OCI-LY7 (cell line): ENCODE measurements at regions not wholly inside any gene's neighbourhood (a gene's known extent, or its start where the extent isn't known, plus 50 kb on each side); places are given as distances from the start of the nearest gene placed in this dataset.
"Not testable (repeated sequence)": the region's sequence is repeated elsewhere in the genome, so short reads cannot be mapped to it uniquely, and the experiment has no call there.

ENCODE experiments used
- BruUV-seq: library from RNA; stranded (reverse); fragments of 400-500 nt; replicated peaks from 2 replicates; lab custom pipeline; 2021; lab: Mats Ljungman, UMichigan
- CTCF ChIA-PET: fragments of 300-600 bp; sonication (Branson Sonifier 250); formaldehyde crosslinking; loops from one replicate; lab custom pipeline; 2022; ENCODE audit warnings: antibody characterized with exemption; ENCODE audit not compliant: unreplicated experiment; lab: Charles Lee
- POLR2A ChIA-PET: fragments of 300-600 bp; sonication (Branson Sonifier 250); formaldehyde crosslinking; loops from one replicate; lab custom pipeline; 2022; ENCODE audit warnings: antibody characterized with exemption; lab: Charles Lee
- DNase-seq: peaks from one replicate; pipeline ENCODE4 v3.0.0-alpha.2; 2015; ENCODE audit warnings: low spot score
- H2AFZ ChIP-seq: fragments of 200-600 bp; sonication (generic), shearing (Covaris generic); 2 replicates; pipeline ENCODE4 v1.6.1; 2014; ENCODE audit warnings: mild to moderate bottlenecking, antibody characterized with exemption, low read length, moderate library complexity
- H3K27ac ChIP-seq: fragments of 200-600 bp; sonication (generic); 2 replicates; pipeline ENCODE4 v1.5.1; 2014; ENCODE audit warnings: mixed run types, low read depth, mild to moderate bottlenecking, moderate library complexity, low read length, inconsistent platforms; ENCODE audit not compliant: poor library complexity, severe bottlenecking
- H3K36me3 ChIP-seq: fragments of 200-600 bp; sonication (generic); 2 replicates; pipeline ENCODE4 v1.6.1; 2014; ENCODE audit warnings: mild to moderate bottlenecking, antibody characterized with exemption, low read length, moderate library complexity, mixed read lengths; ENCODE audit not compliant: insufficient read depth
- H3K4me1 ChIP-seq: fragments of 200-600 bp; sonication (generic); 2 replicates; pipeline ENCODE4 v1.5.1; 2014; ENCODE audit warnings: mild to moderate bottlenecking, low read length; ENCODE audit not compliant: insufficient read depth, poor library complexity, severe bottlenecking
- H3K4me2 ChIP-seq: fragments of 200-600 bp; sonication (generic); 2 replicates; pipeline ENCODE4 v1.6.1; 2014; ENCODE audit warnings: mild to moderate bottlenecking, low read length
- H3K4me3 ChIP-seq: fragments of 200-600 bp; sonication (generic); 2 replicates; pipeline ENCODE4 v1.5.1; 2014; ENCODE audit warnings: mild to moderate bottlenecking, low read depth, low read length; ENCODE audit not compliant: poor library complexity, severe bottlenecking
- H3K79me2 ChIP-seq: fragments of 200-600 bp; sonication (generic); 2 replicates; pipeline ENCODE4 v1.6.1; 2016; ENCODE audit warnings: low read depth, mild to moderate bottlenecking, low read length, moderate library complexity, mixed read lengths; ENCODE audit not compliant: insufficient read depth
- H3K9me2 ChIP-seq: fragments of 200-600 bp; sonication (generic); 2 replicates; pipeline ENCODE4 v1.6.1; 2016; ENCODE audit warnings: mild to moderate bottlenecking, low read length, mixed read lengths; ENCODE audit not compliant: insufficient read depth
- H3K9me3 ChIP-seq: fragments of 200-600 bp; sonication (generic); 2 replicates; pipeline ENCODE4 v1.6.1; 2014; ENCODE audit warnings: mild to moderate bottlenecking, mixed run types, low read length, mixed read lengths
- H4K20me1 ChIP-seq: fragments of 200-600 bp; sonication (generic); 2 replicates; pipeline ENCODE4 v1.6.1; 2014; ENCODE audit warnings: mild to moderate bottlenecking, antibody characterized with exemption, low read length, moderate library complexity, mixed read lengths; ENCODE audit not compliant: insufficient read depth
- CTCF ChIP-seq: fragments of 200-600 bp; sonication (generic); conservative IDR thresholded peaks from 2 replicates; pipeline ENCODE4 v1.5.1; 2014; ENCODE audit warnings: mild to moderate bottlenecking, antibody characterized with exemption, low read length, moderate library complexity, mixed read lengths
- EZH2phosphoT487 ChIP-seq: fragments of 200-600 bp; sonication (generic); IDR thresholded peaks from 2 replicates; pipeline ENCODE4 v1.6.1; 2018; ENCODE audit warnings: low read depth, borderline replicate concordance, mild to moderate bottlenecking, mixed run types, antibody characterized with exemption, low read length, moderate library complexity, mixed read lengths
- intact Hi-C: fragments of 100-400 bp; cut with micrococcal nuclease; formaldehyde crosslinking; loops from one replicate; pipeline ENCODE4 v1.10.0; 2022; ENCODE audit not compliant: unreplicated experiment

- DNase-seq = no peak
- no peak for TF ChIP-seq EZH2phosphoT487
- no peak for TF ChIP-seq CTCF
- Histone ChIP-seq H3K9me2 (no peaks in the 10 kb centered on the region), H3K36me3 (no peaks in the 10 kb centered on the region), H4K20me1 (no peaks in the 10 kb centered on the region), H3K4me1 (no peaks in the 10 kb centered on the region), H3K4me2 (no peak overlapping the region), H3K79me2 (no peaks in the 10 kb centered on the region), H2AFZ (no peak overlapping the region), H3K27ac (no peak overlapping the region), H3K9me3 (no peaks in the 10 kb centered on the region), H3K4me3 (no peak overlapping the region)
- intact Hi-C loops = no loop called here
- no TSS peak for BruUV-seq
- ChIA-PET POLR2A (interaction anchor here (0.6 kb wide), 1 partner anchor 267 kb away, joined by 3 read pairs; no protein-coding TSS in a partner anchor), CTCF (no interaction called here)
Observed at GRCh38 chrX:46125111-46125510, 420.1 kb downstream of the ZNF674 start.

- no peak overlapping the region for H3K27ac ChIP-seq
- H2AFZ ChIP-seq = no peak overlapping the region
- H3K79me2 ChIP-seq = no peaks in the 10 kb centered on the region
- H3K36me3 ChIP-seq = no peaks in the 10 kb centered on the region
- H3K9me3 ChIP-seq = no peaks in the 10 kb centered on the region
- H3K4me2 ChIP-seq = no peak overlapping the region
- no peak for DNase-seq
- no peaks in the 10 kb centered on the region for H3K4me1 ChIP-seq
- no peaks in the 10 kb centered on the region for H3K9me2 ChIP-seq
- ChIA-PET CTCF (no interaction called here), POLR2A (no interaction called here)
- intact Hi-C loops = no loop called here
- no TSS peak for BruUV-seq
- H4K20me1 ChIP-seq = no peaks in the 10 kb centered on the region
- no peak overlapping the region for H3K4me3 ChIP-seq
- TF ChIP-seq CTCF = no peak
- no peak for TF ChIP-seq EZH2phosphoT487
Observed at GRCh38 chrX:46117234-46117633, 428.0 kb downstream of the ZNF674 start.

DNA sequence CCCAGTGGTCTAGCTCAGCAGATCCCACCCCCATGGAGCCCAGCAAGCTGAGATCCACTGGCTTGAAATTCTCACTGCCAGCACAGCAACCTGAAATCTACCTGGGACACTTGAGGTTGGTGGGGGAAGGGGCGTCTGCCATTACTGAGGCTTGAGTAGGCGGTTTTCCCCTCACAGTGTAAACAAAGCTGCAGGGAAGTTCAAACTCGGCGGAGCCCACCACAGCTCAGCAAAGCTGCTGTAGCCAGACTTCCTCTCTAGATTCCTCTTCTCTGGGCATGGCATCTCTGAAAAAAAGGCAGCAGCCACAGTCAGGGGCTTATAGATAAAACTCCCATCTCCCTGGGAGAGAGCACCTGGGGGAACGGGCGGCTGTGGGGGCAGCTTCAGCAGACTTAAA lies 457.9 kb downstream of the ZNF674 start:
- H3K4me3 ChIP-seq, H4K20me1 ChIP-seq, H3K36me3 ChIP-seq, H3K79me2 ChIP-seq, BruUV-seq, H3K4me1 ChIP-seq, H3K9me2 ChIP-seq, H3K27ac ChIP-seq, DNase-seq, intact Hi-C loops, H2AFZ ChIP-seq, POLR2A ChIA-PET, H3K9me3 ChIP-seq, CTCF ChIA-PET, H3K4me2 ChIP-seq: not testable (repeated sequence)

DNA sequence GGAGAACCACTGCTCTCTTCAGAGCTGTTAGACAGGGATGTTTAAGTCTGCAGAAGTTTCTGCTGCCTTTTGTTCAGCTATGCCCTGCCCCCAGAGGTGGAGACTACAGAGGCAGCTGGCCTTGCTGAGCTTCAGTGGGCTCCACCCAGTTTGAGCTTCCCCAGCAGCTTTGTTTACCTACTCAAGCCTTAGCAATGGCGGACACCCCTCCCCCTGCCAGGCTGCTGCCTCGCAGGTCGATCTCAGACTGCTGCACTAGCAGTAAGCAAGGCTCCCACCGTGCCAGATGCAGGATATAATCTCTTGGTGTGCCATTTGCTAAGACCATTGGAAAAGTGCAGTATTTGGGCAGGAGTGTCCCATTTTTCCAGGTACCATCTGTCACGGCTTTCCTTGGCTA lies 465.1 kb downstream of the ZNF674 start:
- H3K4me3 ChIP-seq, CTCF ChIA-PET, H3K79me2 ChIP-seq, H2AFZ ChIP-seq, H3K36me3 ChIP-seq, H3K9me3 ChIP-seq, BruUV-seq, H3K27ac ChIP-seq, H3K4me1 ChIP-seq, intact Hi-C loops, H3K9me2 ChIP-seq, DNase-seq, H4K20me1 ChIP-seq, H3K4me2 ChIP-seq, POLR2A ChIA-PET: not testable (repeated sequence)
